H1 (cell line): ENCODE measurements at regions not wholly inside any gene's neighbourhood (a gene's known extent, or its start where the extent isn't known, plus 50 kb on each side); places are given as distances from the start of the nearest gene placed in this dataset.

Experiments used
- CTCF ChIA-PET: fragments of 300-600 bp; sonication (Branson Sonifier 250); formaldehyde crosslinking; loops from one replicate; lab custom pipeline; 2021; ENCODE audit not compliant: partially characterized antibody; lab: Charles Lee
- POLR2A ChIA-PET: fragments of 300-600 bp; sonication (Branson Sonifier 250); formaldehyde crosslinking; loops from one replicate; lab custom pipeline; 2021; ENCODE audit warnings: inconsistent platforms; ENCODE audit not compliant: partially characterized antibody; lab: Charles Lee
- DNase-seq, 2 experiments: peaks; one replicate each; pipeline versions ENCODE4 v3.0.0 to v3.0.0-alpha.2; 2010 to 2022; ENCODE audit warnings: low spot score in 2 of 2, low read depth in 1 of 2, mixed read lengths in 1 of 2
- FAIRE-seq: peaks from 2 replicates; lab custom pipeline; 2011; peaks lifted over from hg19 to GRCh38; lab: Jason Lieb, UNC
- H2AFZ ChIP-seq: 2 replicates; pipeline ENCODE4 v1.8.1; 2012; ENCODE audit warnings: low read length, inconsistent platforms
- H2AK5ac ChIP-seq: 2 replicates; pipeline ENCODE4 v1.6.1; 2013; ENCODE audit warnings: low read depth, low read length
- H2BK120ac ChIP-seq: replicated peaks from 2 replicates; pipeline ENCODE3; 2013; ENCODE audit warnings: low read depth, low read length, inconsistent platforms
- H2BK12ac ChIP-seq: 2 replicates; pipeline ENCODE4 v1.6.1; 2013; ENCODE audit warnings: low read depth, low read length
- H2BK15ac ChIP-seq: 2 replicates; pipeline ENCODE4 v1.6.1; 2013; ENCODE audit warnings: low read length
- H2BK20ac ChIP-seq: 2 replicates; pipeline ENCODE4 v1.6.1; 2013; ENCODE audit warnings: low read length
- H2BK5ac ChIP-seq: 2 replicates; pipeline ENCODE4 v1.6.1; 2013; ENCODE audit warnings: low read depth, low read length
- H3K14ac ChIP-seq: 2 replicates; pipeline ENCODE4 v1.6.1; 2013; ENCODE audit warnings: inconsistent platforms; ENCODE audit not compliant: insufficient read length
- H3K18ac ChIP-seq: 2 replicates; pipeline ENCODE4 v1.6.1; 2013; ENCODE audit warnings: low read length; ENCODE audit errors: extremely low read depth
- H3K23ac ChIP-seq: 2 replicates; pipeline ENCODE4 v1.6.1; 2013; ENCODE audit warnings: inconsistent platforms; ENCODE audit not compliant: insufficient read length
- H3K23me2 ChIP-seq: 2 replicates; pipeline ENCODE4 v1.6.1; 2013; ENCODE audit warnings: low read depth, low read length
- H3K27ac ChIP-seq: 2 replicates; pipeline ENCODE4 v1.6.1; 2011; ENCODE audit warnings: low read depth, low read length, inconsistent platforms
- H3K27me3 ChIP-seq, 4 experiments: replicated peaks in 1 of 4; 1 replicate in 1 of 4; 2 replicates in 3 of 4; pipeline versions ENCODE4 v1.6.1 to v1.8.1; 2011 to 2013; ENCODE audit warnings: low read length in 3 of 4, mild to moderate bottlenecking in 3 of 4, inconsistent platforms in 2 of 4, mixed read lengths in 2 of 4, moderate library complexity in 1 of 4; ENCODE audit not compliant: control insufficient read depth in 3 of 4, insufficient read depth in 3 of 4; ENCODE audit errors: extremely low read depth in 1 of 4
- H3K36me3 ChIP-seq, 4 experiments: 2 replicates each; pipeline versions ENCODE4 v1.6.1 to v1.8.1; 2011 to 2013; ENCODE audit warnings: mild to moderate bottlenecking in 4 of 4, low read length in 3 of 4, moderate library complexity in 2 of 4, control low read depth in 1 of 4, inconsistent platforms in 1 of 4; ENCODE audit not compliant: insufficient read depth in 4 of 4, control insufficient read depth in 2 of 4
- H3K4ac ChIP-seq: replicated peaks from 2 replicates; pipeline ENCODE3; 2013; ENCODE audit warnings: low read length, low read depth, mixed read lengths, inconsistent platforms; ENCODE audit not compliant: insufficient read length
- H3K4me1 ChIP-seq, 4 experiments: replicated peaks in 1 of 4; 1 replicate in 1 of 4; 2 replicates in 3 of 4; pipeline versions ENCODE4 v1.6.1 to v1.8.1; 2011 to 2013; ENCODE audit warnings: low read length in 3 of 4, inconsistent platforms in 2 of 4, mixed read lengths in 1 of 4; ENCODE audit not compliant: insufficient read depth in 4 of 4, control insufficient read depth in 3 of 4
- H3K4me2 ChIP-seq, 2 experiments: 2 replicates each; pipeline versions ENCODE4 v1.6.1 to v1.8.1; 2011 to 2013; ENCODE audit warnings: low read depth in 2 of 2, low read length in 2 of 2, control low read depth in 1 of 2, inconsistent platforms in 1 of 2, mild to moderate bottlenecking in 1 of 2; ENCODE audit not compliant: insufficient read depth in 1 of 2
- H3K4me3 ChIP-seq, 4 experiments: fragments of 200-600, 300-600 bp in 1 of 4; sonication (generic), shearing (Covaris generic), sonication (Bioruptor Twin) in 1 of 4; 2 replicates each; pipeline versions ENCODE4 v1.5.1 to v1.8.1; 2011 to 2016; ENCODE audit warnings: low read length in 4 of 4, low read depth in 3 of 4, control low read depth in 2 of 4, inconsistent platforms in 2 of 4, mild to moderate bottlenecking in 2 of 4, mixed read lengths in 1 of 4, moderate library complexity in 1 of 4; ENCODE audit not compliant: insufficient read depth in 2 of 4; ENCODE audit errors: extremely low read depth in 1 of 4
- H3K56ac ChIP-seq: replicated peaks from 2 replicates; pipeline ENCODE3; 2013; ENCODE audit warnings: low read depth, mild to moderate bottlenecking, mixed read lengths, low read length, inconsistent platforms; ENCODE audit not compliant: insufficient read length
- H3K79me1 ChIP-seq: 2 replicates; pipeline ENCODE4 v1.6.1; 2013; ENCODE audit warnings: low read depth, low read length, control low read depth
- H3K79me2 ChIP-seq, 2 experiments: 2 replicates each; pipeline versions ENCODE4 v1.6.1 to v1.8.1; 2012 to 2013; ENCODE audit warnings: low read length in 2 of 2, mild to moderate bottlenecking in 2 of 2, inconsistent platforms in 1 of 2; ENCODE audit not compliant: insufficient read depth in 2 of 2, control insufficient read depth in 1 of 2
- H3K9ac ChIP-seq, 4 experiments: replicated peaks in 1 of 4; 1 replicate in 1 of 4; 2 replicates in 3 of 4; pipeline versions ENCODE4 v1.6.1 to v1.8.1; 2011 to 2013; ENCODE audit warnings: low read depth in 3 of 4, low read length in 3 of 4, control low read depth in 2 of 4, mild to moderate bottlenecking in 2 of 4, moderate library complexity in 2 of 4, inconsistent platforms in 1 of 4; ENCODE audit errors: extremely low read depth in 1 of 4
- H3K9me3 ChIP-seq, 2 experiments: 2 replicates each; pipeline versions ENCODE4 v1.6.1 to v1.8.1; 2012 to 2013; ENCODE audit warnings: mild to moderate bottlenecking in 2 of 2, moderate library complexity in 2 of 2, control low read depth in 1 of 2, inconsistent platforms in 1 of 2, low read depth in 1 of 2, low read length in 1 of 2, mixed read lengths in 1 of 2; ENCODE audit not compliant: insufficient read depth in 2 of 2
- H4K20me1 ChIP-seq, 2 experiments: replicated peaks in 1 of 2; 2 replicates each; pipeline versions ENCODE3 to v1.8.1; 2011 to 2013; ENCODE audit warnings: inconsistent platforms in 2 of 2, low read length in 2 of 2, mild to moderate bottlenecking in 1 of 2; ENCODE audit not compliant: insufficient read depth in 2 of 2, control insufficient read depth in 1 of 2
- H4K5ac ChIP-seq: 2 replicates; pipeline ENCODE4 v1.6.1; 2013; ENCODE audit warnings: low read length, low read depth, mixed read lengths, inconsistent platforms; ENCODE audit not compliant: insufficient read length
- H4K8ac ChIP-seq: 2 replicates; pipeline ENCODE4 v1.8.0; 2013; ENCODE audit warnings: mild to moderate bottlenecking, moderate library complexity, low read length, inconsistent platforms; ENCODE audit not compliant: insufficient read depth; ENCODE audit errors: extremely low read depth
- H4K91ac ChIP-seq: replicated peaks from 2 replicates; pipeline ENCODE3; 2013; ENCODE audit warnings: low read length, mixed read lengths, inconsistent platforms; ENCODE audit not compliant: insufficient read length
- CEBPB ChIP-seq: IDR thresholded peaks from 2 replicates; pipeline ENCODE4 v1.6.1; 2012; ENCODE audit warnings: low read depth, low read length
- KDM4A ChIP-seq: IDR thresholded peaks from one replicate; pipeline ENCODE4 v1.7.1; 2012; ENCODE audit warnings: low read depth, mild to moderate bottlenecking, moderate library complexity, low read length, inconsistent platforms; ENCODE audit not compliant: severe bottlenecking
- SP2 ChIP-seq: IDR thresholded peaks from 2 replicates; pipeline ENCODE4 v1.6.1; 2012; ENCODE audit warnings: mild to moderate bottlenecking, low read length, inconsistent platforms
- SRF ChIP-seq: IDR thresholded peaks from 2 replicates; pipeline ENCODE4 v1.6.1; 2011; ENCODE audit warnings: mild to moderate bottlenecking, low read depth, low read length, moderate library complexity
- SUZ12 ChIP-seq: fragments of 200-600 bp; sonication (generic); IDR thresholded peaks from 2 replicates; pipeline ENCODE4 v1.6.1; 2012; ENCODE audit warnings: mild to moderate bottlenecking, inconsistent platforms, low read length, moderate library complexity, mixed read lengths
- USF2 ChIP-seq: IDR thresholded peaks from 2 replicates; pipeline ENCODE4 v1.6.1; 2011; ENCODE audit warnings: low read length, improper control_type of control experiment
- YY1 ChIP-seq: IDR thresholded peaks from 2 replicates; pipeline ENCODE4 v1.6.1; 2011; ENCODE audit warnings: low read depth, mild to moderate bottlenecking, low read length
- WGBS, 2 experiments: shearing (Covaris generic) in 1 of 2; methylation state at CpG; one replicate each; pipeline versions ENCODE4 v1.1.6 to v1.1.7; 2013 to 2015; ENCODE audit warnings: low lambda C conversion rate in 2 of 2, mixed read lengths in 2 of 2, inconsistent platforms in 1 of 2, low coverage in 1 of 2, missing lambda C conversion rate in 1 of 2; ENCODE audit not compliant: insufficient replicate concordance in 2 of 2, insufficient coverage in 1 of 2, insufficient read length in 1 of 2; ENCODE audit errors: extremely low coverage in 1 of 2, missing lambda C conversion rate in 1 of 2; 5-methylcytosine and 5-hydroxymethylcytosine counted together

- H3K23me2 ChIP-seq = no peaks in the 10 kb centered on the region
- H3K4me2 ChIP-seq = no peak overlapping the region
- no peak overlapping the region for H3K18ac ChIP-seq
- H3K4me1 ChIP-seq = no peaks in the 10 kb centered on the region
- H3K9me3 ChIP-seq = peaks cover 62 to 99% of the 10 kb centered on the region in 2 experiments
- H2BK15ac ChIP-seq = no peak overlapping the region
- no peak overlapping the region for H3K4ac ChIP-seq
- H3K14ac ChIP-seq = no peak overlapping the region
- H2BK5ac ChIP-seq = no peak overlapping the region
- ChIA-PET POLR2A (no interaction called here), CTCF (no interaction called here)
- H3K79me1 ChIP-seq = no peaks in the 10 kb centered on the region
- H3K27me3 ChIP-seq = no peaks in the 10 kb centered on the region
- no peak overlapping the region for H2AFZ ChIP-seq
- H3K27ac ChIP-seq = no peak overlapping the region
- H2AK5ac ChIP-seq = no peak overlapping the region
- no peak overlapping the region for H3K23ac ChIP-seq
- no peak overlapping the region for H3K56ac ChIP-seq
- no peaks in the 10 kb centered on the region for H3K79me2 ChIP-seq
- H4K91ac ChIP-seq = no peak overlapping the region
- FAIRE-seq (no peak), DNase-seq (no peak)
- 92% methylated on average over 4 of the region's 9 CpGs; no CpG with 5 or more reads in 1 of the 2 experiments for WGBS, 2 experiments
- no peak overlapping the region for H3K4me3 ChIP-seq
- H4K5ac ChIP-seq = no peak overlapping the region
- no peak overlapping the region for H2BK120ac ChIP-seq
- no peak overlapping the region for H2BK20ac ChIP-seq
- TF ChIP-seq KDM4A (no peak), YY1 (no peak), SRF (no peak), USF2 (no peak), SP2 (no peak), SUZ12 (no peak), CEBPB (no peak)
- no peaks in the 10 kb centered on the region for H3K36me3 ChIP-seq
- no peak overlapping the region for H4K8ac ChIP-seq
- no peak overlapping the region for H2BK12ac ChIP-seq
- H3K9ac ChIP-seq = no peak overlapping the region
- H4K20me1 ChIP-seq = no peaks in the 10 kb centered on the region
Measured at GRCh38 chr16:35745821-35746248, 2286.4 kb downstream of the TP53TG3F start.
